GM13977 (cell line): ENCODE measurements at regions not wholly inside any gene's neighbourhood (a gene's known extent, or its start where the extent isn't known, plus 50 kb on each side); places are given as distances from the start of the nearest gene placed in this dataset.

Experiments used
- DNase-seq: peaks from one replicate; pipeline ENCODE4 v3.0.0; 2012; ENCODE audit warnings: low spot score
- CTCF ChIP-seq: IDR thresholded peaks from 2 replicates; pipeline ENCODE4 v1.5.1; 2012; ENCODE audit warnings: mild to moderate bottlenecking, control low read depth; ENCODE audit not compliant: insufficient read depth; ENCODE audit errors: extremely low read depth, missing control alignments
- in situ Hi-C: fragments of 300-500 bp; cut with MboI; formaldehyde crosslinking; loops from one replicate; pipeline ENCODE4 v1.12.0; 2022; ENCODE audit warnings: low sequenced_read_pairs, low pct_unique_long_range_greater_than_20kb, mixed read lengths, inconsistent platforms; ENCODE audit not compliant: unreplicated experiment

GRCh38 chr13:38283346-38283745 is 66.3 kb upstream of the UFM1 start:
- DNase-seq = no peak
- in situ Hi-C loops = no loop called here
- TF ChIP-seq CTCF = no peak

- no peak for DNase-seq
- TF ChIP-seq CTCF = no peak
- in situ Hi-C loops = no loop called here
These were observed 84.5 kb upstream of the UFM1 start for GRCh38 chr13:38265132-38265497.

GRCh38 chr13:38264363-38265131 is 85.1 kb upstream of the UFM1 start:
- no peak for TF ChIP-seq CTCF
- in situ Hi-C loops = no loop called here
- no peak for DNase-seq

GRCh38 chr13:38262211-38262610 is 87.4 kb upstream of the UFM1 start:
- no peak for DNase-seq
- no peak for TF ChIP-seq CTCF
- in situ Hi-C loops = no loop called here

- in situ Hi-C loops = no loop called here
- no peak for TF ChIP-seq CTCF
- DNase-seq = no peak
These were observed 94.1 kb upstream of the UFM1 start for GRCh38 chr13:38255600-38255999.

- in situ Hi-C loops = no loop called here
- no peak for DNase-seq
- no peak for TF ChIP-seq CTCF
These were observed 109.8 kb upstream of the UFM1 start for GRCh38 chr13:38239874-38240273.
